GM21515 (cell line): ENCODE measurements at regions not wholly inside any gene's neighbourhood (a gene's known extent, or its start where the extent isn't known, plus 50 kb on each side); places are given as distances from the start of the nearest gene placed in this dataset.
"Not testable (repeated sequence)": the region's sequence is repeated elsewhere in the genome, so short reads cannot be mapped to it uniquely, and the experiment has no call there.

Experiments
- ATAC-seq: cut with Tn5 transposase; IDR thresholded peaks from one replicate; pipeline ENCODE4 v1.9.1; 2021; ENCODE audit not compliant: unreplicated experiment

- no peak for ATAC-seq
These were observed 867.1 kb downstream of the IGSF11 start for GRCh38 chr3:118167571-118167970.

GRCh38 chr3:118168175-118168574, 866.5 kb downstream of the IGSF11 start:
- no peak for ATAC-seq

GRCh38 chr3:118171236-118171852, 863.3 kb downstream of the IGSF11 start:
- no peak for ATAC-seq

- ATAC-seq = no peak
These were observed 853.8 kb downstream of the IGSF11 start for GRCh38 chr3:118180853-118181252.

- no peak for ATAC-seq
These were observed 853.4 kb downstream of the IGSF11 start for GRCh38 chr3:118181274-118181673.

GRCh38 chr3:118186051-118186450, 848.6 kb downstream of the IGSF11 start:
- no peak for ATAC-seq

GRCh38 chr3:118187221-118187620, 847.4 kb downstream of the IGSF11 start:
- ATAC-seq = no peak

GRCh38 chr3:118196183-118196582, 838.5 kb downstream of the IGSF11 start:
- ATAC-seq = no peak

GRCh38 chr3:118199044-118199443, 835.6 kb downstream of the IGSF11 start:
- no peak for ATAC-seq

- ATAC-seq = no peak
These were observed 830.5 kb downstream of the IGSF11 start for GRCh38 chr3:118204052-118204656.

GRCh38 chr3:118207271-118207670, 827.4 kb downstream of the IGSF11 start:
- ATAC-seq = no peak

GRCh38 chr3:118208642-118209041, 826.0 kb downstream of the IGSF11 start:
- no peak for ATAC-seq

GRCh38 chr3:118213892-118214291, 820.8 kb downstream of the IGSF11 start:
- ATAC-seq = no peak

GRCh38 chr3:118226206-118226605, 808.4 kb downstream of the IGSF11 start:
- ATAC-seq = no peak

- ATAC-seq = no peak
These were observed 807.5 kb downstream of the IGSF11 start for GRCh38 chr3:118227191-118227590.

GRCh38 chr3:118228151-118228550, 806.5 kb downstream of the IGSF11 start:
- ATAC-seq = no peak

GRCh38 chr3:118229196-118229595, 805.5 kb downstream of the IGSF11 start:
- no peak for ATAC-seq

- ATAC-seq = no peak
These were observed 803.1 kb downstream of the IGSF11 start for GRCh38 chr3:118231578-118231977.

- no peak for ATAC-seq
These were observed 795.4 kb downstream of the IGSF11 start for GRCh38 chr3:118239253-118239652.

- ATAC-seq = no peak
These were observed 789.9 kb downstream of the IGSF11 start for GRCh38 chr3:118244761-118245160.

GRCh38 chr3:118245312-118245711, 789.3 kb downstream of the IGSF11 start:
- no peak for ATAC-seq

- ATAC-seq = not testable (repeated sequence)
These were observed 775.8 kb downstream of the IGSF11 start for GRCh38 chr3:118258850-118259249.
